Thoracic aorta (tissue), 2 donors: ENCODE measurements at regions not wholly inside any gene's neighbourhood (a gene's known extent, or its start where the extent isn't known, plus 50 kb on each side); places are given as distances from the start of the nearest gene placed in this dataset.

Source experiments
- ATAC-seq: fragments of 150-250 bp; one replicate; pipeline ENCODE4 v1.8.0; 2017; ENCODE audit warnings: low read depth; ENCODE audit not compliant: insufficient number of reproducible peaks, low FRiP score
- DNase-seq: peaks from one replicate; pipeline ENCODE4 v3.0.0-alpha.2; 2020; ENCODE audit warnings: low spot score
- H3K27ac ChIP-seq, 2 donors: fragments of 200-600 bp; sonication (generic); 1 replicate in 1 of 2; 2 replicates in 1 of 2; pipeline ENCODE4 v1.5.1; 2016; ENCODE audit warnings: mild to moderate bottlenecking in 2 of 2, moderate library complexity in 2 of 2
- H3K27me3 ChIP-seq: fragments of 200-600 bp; sonication (generic); replicated peaks from 2 replicates; pipeline ENCODE4 v1.6.0; 2016; ENCODE audit warnings: mild to moderate bottlenecking; ENCODE audit not compliant: insufficient read depth
- H3K36me3 ChIP-seq: fragments of 200-600 bp; sonication (generic); one replicate; pipeline ENCODE4 v1.5.1; 2016
- H3K4me1 ChIP-seq, 2 donors: fragments of 200-600 bp; sonication (generic); 1 replicate in 1 of 2; 2 replicates in 1 of 2; pipeline versions ENCODE4 v1.5.1 to v1.6.0; 2016; ENCODE audit warnings: low read depth in 2 of 2, mild to moderate bottlenecking in 1 of 2; ENCODE audit not compliant: control insufficient read depth in 1 of 2
- H3K4me3 ChIP-seq: fragments of 200-600 bp; sonication (generic); 2 replicates; pipeline ENCODE4 v1.5.1; 2016; ENCODE audit warnings: mild to moderate bottlenecking
- H3K9me3 ChIP-seq: fragments of 200-600 bp; sonication (generic); 2 replicates; pipeline ENCODE4 v1.5.1; 2016
- TF ChIP-seq, protein P1 (sequence below): fragments of 200-600 bp; sonication (generic); IDR thresholded peaks from one replicate; pipeline ENCODE4 v1.5.1; 2019; ENCODE audit warnings: antibody characterized with exemption

DNA sequence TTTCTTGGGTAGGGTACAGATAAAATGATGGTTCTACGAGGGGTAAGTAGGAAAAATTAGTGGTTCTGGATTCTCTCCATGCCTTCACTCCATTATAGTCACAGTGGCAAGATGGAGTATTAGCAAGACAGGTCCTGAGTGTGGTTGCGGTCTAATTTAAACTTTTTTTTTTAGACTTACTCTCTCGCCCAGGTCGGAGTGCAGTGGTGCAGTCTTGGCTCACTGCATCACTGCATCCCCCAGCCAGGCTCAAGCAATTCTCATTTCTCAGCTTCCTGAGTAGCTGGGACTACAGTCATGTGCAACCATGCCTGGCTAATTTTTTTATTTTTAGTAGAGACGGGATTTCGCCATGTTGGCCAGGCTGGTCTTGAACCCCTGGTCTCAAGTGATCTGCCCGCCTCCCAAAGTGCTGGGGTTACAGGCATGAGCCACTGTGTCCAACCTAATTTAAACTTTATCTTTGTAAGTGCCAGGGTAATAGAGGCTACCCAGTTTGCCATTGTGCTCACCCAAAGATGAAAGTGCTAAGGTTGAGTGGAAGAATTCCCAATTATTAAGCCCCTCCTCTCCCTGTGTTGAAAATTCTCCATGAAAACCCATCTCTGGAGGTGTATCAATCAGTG, 135.6 kb downstream of the TM9SF2 start:
- Histone ChIP-seq H3K4me1 (no peaks in the 10 kb centered on the region), H3K9me3 (no peaks in the 10 kb centered on the region), H3K27me3 (no peaks in the 10 kb centered on the region), H3K36me3 (no peaks in the 10 kb centered on the region), H3K4me3 (no peak overlapping the region), H3K27ac (no peak overlapping the region)
- TF ChIP-seq, protein P1, sequence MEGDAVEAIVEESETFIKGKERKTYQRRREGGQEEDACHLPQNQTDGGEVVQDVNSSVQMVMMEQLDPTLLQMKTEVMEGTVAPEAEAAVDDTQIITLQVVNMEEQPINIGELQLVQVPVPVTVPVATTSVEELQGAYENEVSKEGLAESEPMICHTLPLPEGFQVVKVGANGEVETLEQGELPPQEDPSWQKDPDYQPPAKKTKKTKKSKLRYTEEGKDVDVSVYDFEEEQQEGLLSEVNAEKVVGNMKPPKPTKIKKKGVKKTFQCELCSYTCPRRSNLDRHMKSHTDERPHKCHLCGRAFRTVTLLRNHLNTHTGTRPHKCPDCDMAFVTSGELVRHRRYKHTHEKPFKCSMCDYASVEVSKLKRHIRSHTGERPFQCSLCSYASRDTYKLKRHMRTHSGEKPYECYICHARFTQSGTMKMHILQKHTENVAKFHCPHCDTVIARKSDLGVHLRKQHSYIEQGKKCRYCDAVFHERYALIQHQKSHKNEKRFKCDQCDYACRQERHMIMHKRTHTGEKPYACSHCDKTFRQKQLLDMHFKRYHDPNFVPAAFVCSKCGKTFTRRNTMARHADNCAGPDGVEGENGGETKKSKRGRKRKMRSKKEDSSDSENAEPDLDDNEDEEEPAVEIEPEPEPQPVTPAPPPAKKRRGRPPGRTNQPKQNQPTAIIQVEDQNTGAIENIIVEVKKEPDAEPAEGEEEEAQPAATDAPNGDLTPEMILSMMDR: no peak
- ATAC-seq (no peak), DNase-seq (no peak)

DNA sequence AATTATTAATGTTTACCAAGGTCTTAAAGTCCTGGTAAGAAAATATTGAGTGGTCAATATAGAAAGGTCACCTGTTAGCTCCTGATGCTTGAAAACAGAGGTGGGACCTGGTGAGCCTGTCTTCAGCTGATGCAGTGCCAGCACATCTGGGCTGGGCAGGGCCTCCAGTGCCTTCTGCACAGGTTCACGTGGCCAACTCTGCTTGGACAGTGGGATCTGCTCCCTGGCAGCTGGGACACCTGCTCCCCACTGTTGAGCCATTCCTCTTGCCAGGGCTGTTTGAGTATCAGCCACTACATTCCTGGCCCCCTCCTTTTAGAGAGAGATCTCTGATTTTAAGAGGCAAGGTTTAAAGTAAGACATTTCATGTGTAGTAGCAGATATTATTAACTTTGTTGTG, 135.0 kb downstream of the TM9SF2 start:
- TF ChIP-seq, protein P1: no peak
- no peaks in the 10 kb centered on the region for H3K4me1 ChIP-seq
- no peaks in the 10 kb centered on the region for H3K36me3 ChIP-seq
- ATAC-seq (no peak), DNase-seq (no peak)
- no peaks in the 10 kb centered on the region for H3K27me3 ChIP-seq
- H3K9me3 ChIP-seq: no peaks in the 10 kb centered on the region
- no peak overlapping the region for H3K4me3 ChIP-seq
- no peak overlapping the region for H3K27ac ChIP-seq

DNA sequence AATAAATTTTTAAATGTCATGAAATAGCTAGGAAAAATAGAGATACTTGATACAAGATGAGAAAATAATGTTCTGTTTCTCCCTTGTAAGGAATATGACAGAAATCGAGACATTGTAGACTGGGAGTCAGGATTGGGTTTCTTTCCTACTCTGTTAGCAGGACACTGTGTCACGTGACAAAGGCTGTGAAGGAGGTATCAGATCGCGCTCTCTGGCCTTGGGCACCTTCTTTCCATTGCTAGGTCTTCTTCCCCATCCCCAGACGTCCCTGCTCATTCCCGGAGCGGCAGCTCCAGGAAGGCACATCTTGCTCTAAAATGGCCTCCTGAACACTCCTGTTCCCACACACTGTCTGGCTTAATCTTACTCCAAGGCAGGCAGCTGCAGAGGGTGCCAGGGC, 133.4 kb downstream of the TM9SF2 start:
- H3K9me3 ChIP-seq: no peaks in the 10 kb centered on the region
- no peak overlapping the region for H3K4me3 ChIP-seq
- H3K36me3 ChIP-seq: no peaks in the 10 kb centered on the region
- no peak overlapping the region for H3K27ac ChIP-seq
- DNase-seq (no peak), ATAC-seq (no peak)
- H3K27me3 ChIP-seq: no peaks in the 10 kb centered on the region
- TF ChIP-seq, protein P1: no peak
- peaks cover 10 to 12% of the 10 kb centered on the region in 2 donors for H3K4me1 ChIP-seq

DNA sequence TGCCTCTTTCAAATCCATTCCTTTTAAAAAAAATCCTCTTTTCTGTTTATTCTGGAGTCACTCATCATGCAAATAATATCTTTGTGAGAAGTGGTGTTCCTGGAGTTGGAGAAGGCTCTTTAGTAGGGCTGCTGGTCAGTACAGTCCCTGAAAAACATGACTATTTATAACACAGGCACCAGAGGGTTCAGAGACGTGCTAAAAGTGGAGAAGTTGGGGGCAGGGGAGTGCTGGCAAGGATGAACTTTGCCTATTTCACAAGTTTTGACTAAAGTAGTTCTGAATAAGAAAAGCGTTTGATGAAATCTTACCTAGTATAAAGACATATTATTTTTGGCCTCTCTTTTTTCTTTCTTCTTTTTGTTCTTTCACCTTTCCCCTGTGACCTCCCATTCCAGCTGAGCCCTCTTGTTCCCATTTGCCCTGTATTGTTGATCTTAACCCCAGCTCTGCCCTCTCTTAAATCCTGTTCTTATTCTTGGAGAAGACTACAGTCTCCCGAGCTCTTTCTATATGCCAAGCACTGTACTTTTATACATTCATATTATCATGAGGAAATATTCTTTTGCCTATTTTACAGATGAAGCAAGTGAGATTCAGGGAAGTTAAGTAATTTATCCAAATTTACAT, 129.1 kb downstream of the TM9SF2 start:
- no peak for DNase-seq
- peak overlapping the region; percentile 71 to 74 for H3K27ac ChIP-seq
- no peaks in the 10 kb centered on the region for H3K9me3 ChIP-seq
- TF ChIP-seq, protein P1: no peak
- H3K27me3 ChIP-seq: no peaks in the 10 kb centered on the region
- no peaks in the 10 kb centered on the region for H3K36me3 ChIP-seq
- H3K4me3 ChIP-seq: peak overlapping the region; percentile 6
- H3K4me1 ChIP-seq: peaks cover 28 to 47% of the 10 kb centered on the region in 2 donors
- ATAC-seq: peak; percentile 75

DNA sequence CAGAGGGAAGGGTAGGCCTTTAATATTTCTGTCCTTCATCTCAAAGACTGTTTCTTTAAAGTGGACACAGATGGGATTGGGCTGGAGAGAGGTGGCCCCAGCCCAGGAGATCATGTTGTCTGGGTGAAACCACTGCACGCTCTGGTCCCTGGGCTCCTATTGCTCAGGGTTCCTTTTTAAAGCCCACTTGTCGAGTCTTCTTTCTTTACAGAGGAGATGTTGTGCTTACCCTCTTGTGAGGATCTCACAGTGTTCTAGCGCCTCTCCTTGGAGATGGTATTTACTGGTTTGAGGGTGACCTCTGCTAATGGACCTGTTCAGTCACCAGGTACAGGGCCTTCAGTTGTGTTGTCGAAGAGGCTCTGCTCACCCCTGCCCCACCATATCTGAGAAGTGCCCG, 128.4 kb downstream of the TM9SF2 start:
- Histone ChIP-seq H3K9me3 (no peaks in the 10 kb centered on the region), H3K27me3 (no peaks in the 10 kb centered on the region), H3K27ac (peak overlapping the region; percentile 68 to 72), H3K4me1 (peaks cover 28 to 47% of the 10 kb centered on the region in 2 donors), H3K4me3 (no peak overlapping the region), H3K36me3 (no peaks in the 10 kb centered on the region)
- ATAC-seq (no peak), DNase-seq (no peak)
- TF ChIP-seq, protein P1: no peak
